Thoracic aorta (tissue), 2 donors: ENCODE measurements at regions not wholly inside any gene's neighbourhood (a gene's known extent, or its start where the extent isn't known, plus 50 kb on each side); places are given as distances from the start of the nearest gene placed in this dataset.

Experiments used
- ATAC-seq: fragments of 150-250 bp; one replicate; pipeline ENCODE4 v1.8.0; 2017; ENCODE audit warnings: low read depth; ENCODE audit not compliant: insufficient number of reproducible peaks, low FRiP score
- DNase-seq: peaks from one replicate; pipeline ENCODE4 v3.0.0-alpha.2; 2020; ENCODE audit warnings: low spot score
- H3K27ac ChIP-seq, 2 donors: fragments of 200-600 bp; sonication (generic); 1 replicate in 1 of 2; 2 replicates in 1 of 2; pipeline ENCODE4 v1.5.1; 2016; ENCODE audit warnings: mild to moderate bottlenecking in 2 of 2, moderate library complexity in 2 of 2
- H3K27me3 ChIP-seq: fragments of 200-600 bp; sonication (generic); replicated peaks from 2 replicates; pipeline ENCODE4 v1.6.0; 2016; ENCODE audit warnings: mild to moderate bottlenecking; ENCODE audit not compliant: insufficient read depth
- H3K36me3 ChIP-seq: fragments of 200-600 bp; sonication (generic); one replicate; pipeline ENCODE4 v1.5.1; 2016
- H3K4me1 ChIP-seq, 2 donors: fragments of 200-600 bp; sonication (generic); 1 replicate in 1 of 2; 2 replicates in 1 of 2; pipeline versions ENCODE4 v1.5.1 to v1.6.0; 2016; ENCODE audit warnings: low read depth in 2 of 2, mild to moderate bottlenecking in 1 of 2; ENCODE audit not compliant: control insufficient read depth in 1 of 2
- H3K4me3 ChIP-seq: fragments of 200-600 bp; sonication (generic); 2 replicates; pipeline ENCODE4 v1.5.1; 2016; ENCODE audit warnings: mild to moderate bottlenecking
- H3K9me3 ChIP-seq: fragments of 200-600 bp; sonication (generic); 2 replicates; pipeline ENCODE4 v1.5.1; 2016
- CTCF ChIP-seq: fragments of 200-600 bp; sonication (generic); IDR thresholded peaks from one replicate; pipeline ENCODE4 v1.5.1; 2019; ENCODE audit warnings: antibody characterized with exemption

- no peak overlapping the region for H3K4me3 ChIP-seq
Observed at GRCh38 chr3:181626036-181626435, 85.7 kb upstream of the SOX2 start.

GRCh38 chr3:181623924-181624694 lies 87.6 kb upstream of the SOX2 start:
- DNase-seq, result no peak
- no peaks in the 10 kb centered on the region for H3K4me1 ChIP-seq
- no peak for ATAC-seq
- H3K9me3 ChIP-seq, result no peaks in the 10 kb centered on the region
- H3K27ac ChIP-seq, result no peak overlapping the region
- H3K36me3 ChIP-seq, result no peaks in the 10 kb centered on the region
- no peak for TF ChIP-seq CTCF
- no peak overlapping the region for H3K4me3 ChIP-seq
- no peaks in the 10 kb centered on the region for H3K27me3 ChIP-seq

More at GRCh38 chr3:181626036-181626435, 85.7 kb upstream of the SOX2 start:
- no peaks in the 10 kb centered on the region for H3K4me1 ChIP-seq
- ATAC-seq (no peak), DNase-seq (no peak)
- H3K27me3 ChIP-seq, result no peaks in the 10 kb centered on the region
- H3K27ac ChIP-seq, result no peak overlapping the region
- no peaks in the 10 kb centered on the region for H3K9me3 ChIP-seq
- no peak for TF ChIP-seq CTCF
- H3K36me3 ChIP-seq, result no peaks in the 10 kb centered on the region

- DNase-seq (no peak), ATAC-seq (no peak)
- Histone ChIP-seq H3K36me3 (no peaks in the 10 kb centered on the region), H3K4me1 (no peaks in the 10 kb centered on the region), H3K27ac (no peak overlapping the region), H3K27me3 (no peaks in the 10 kb centered on the region), H3K9me3 (no peaks in the 10 kb centered on the region), H3K4me3 (no peak overlapping the region)
- no peak for TF ChIP-seq CTCF
Observed at GRCh38 chr3:181622365-181622764, 89.4 kb upstream of the SOX2 start.

- no peaks in the 10 kb centered on the region for H3K27me3 ChIP-seq
- no peaks in the 10 kb centered on the region for H3K36me3 ChIP-seq
- no peak for TF ChIP-seq CTCF
- DNase-seq, result no peak
- H3K4me1 ChIP-seq, result no peaks in the 10 kb centered on the region
- H3K27ac ChIP-seq, result no peak overlapping the region
- no peaks in the 10 kb centered on the region for H3K9me3 ChIP-seq
- no peak overlapping the region for H3K4me3 ChIP-seq
- no peak for ATAC-seq
Observed at GRCh38 chr3:181619897-181620296, 91.8 kb upstream of the SOX2 start.

- Histone ChIP-seq H3K4me3 (no peak overlapping the region), H3K4me1 (no peaks in the 10 kb centered on the region), H3K9me3 (no peaks in the 10 kb centered on the region), H3K27ac (no peak overlapping the region), H3K36me3 (no peaks in the 10 kb centered on the region), H3K27me3 (no peaks in the 10 kb centered on the region)
- TF ChIP-seq CTCF, result no peak
- ATAC-seq, result no peak
- no peak for DNase-seq
Observed at GRCh38 chr3:181618260-181618659, 93.5 kb upstream of the SOX2 start.
